Stimulated activated naive CD8-positive, alpha-beta T cell treated with anti-CD3 and anti-CD28 coated beads, Interleukin-15, amount 100 ng/mL, for 72 hours (primary cell): ENCODE measurements at regions not wholly inside any gene's neighbourhood (a gene's known extent, or its start where the extent isn't known, plus 50 kb on each side); places are given as distances from the start of the nearest gene placed in this dataset.

Source experiments
- ATAC-seq: fragments of 150-1000 bp; cut with Tn5 transposase; 2 replicates; pipeline ENCODE4 v1.10.0; 2021; ENCODE audit warnings: mild to moderate bottlenecking, moderate library complexity
- DNase-seq, 2 donors: peaks; one replicate each; pipeline ENCODE4 v3.0.0; 2021 to 2022
- H3K27ac Mint-ChIP-seq, 2 donors: one replicate each; pipeline ENCODE4 v1.8.0; 2022; ENCODE audit warnings: mild to moderate bottlenecking in 2 of 2, mixed read lengths in 2 of 2, moderate library complexity in 2 of 2
- H3K27me3 Mint-ChIP-seq: one replicate; pipeline ENCODE4 v1.8.0; 2022; ENCODE audit warnings: mixed read lengths
- H3K4me1 Mint-ChIP-seq: one replicate; pipeline ENCODE4 v1.8.0; 2022; ENCODE audit warnings: mild to moderate bottlenecking, mixed read lengths
- H3K4me3 Mint-ChIP-seq, 2 donors: one replicate each; pipeline ENCODE4 v1.8.0; 2022; ENCODE audit warnings: mild to moderate bottlenecking in 2 of 2, mixed read lengths in 2 of 2, moderate library complexity in 1 of 2
- H3K9me3 Mint-ChIP-seq, 2 donors: one replicate each; pipeline ENCODE4 v1.8.0; 2022; ENCODE audit warnings: mixed read lengths in 2 of 2

GRCh38 chr1:38436006-38436405 is 389.4 kb upstream of the POU3F1 start:
- Mint-ChIP-seq H3K9me3 (peaks cover 7 to 10% of the 10 kb centered on the region in 2 donors), H3K4me3 (no peak overlapping the region), H3K4me1 (no peaks in the 10 kb centered on the region), H3K27me3 (peaks cover 10% of the 10 kb centered on the region), H3K27ac (no peak overlapping the region)
- DNase-seq (no peak), ATAC-seq (no peak)

GRCh38 chr1:38433084-38433722 is 386.6 kb upstream of the POU3F1 start:
- ATAC-seq (no peak), DNase-seq (no peak)
- Mint-ChIP-seq H3K4me1 (no peaks in the 10 kb centered on the region), H3K27ac (no peak overlapping the region), H3K9me3 (no peaks in the 10 kb centered on the region), H3K27me3 (peaks cover 10% of the 10 kb centered on the region), H3K4me3 (no peak overlapping the region)

- Mint-ChIP-seq H3K4me1 (no peaks in the 10 kb centered on the region), H3K27ac (no peak overlapping the region)
Measured at GRCh38 chr1:38431535-38432376, 385.2 kb upstream of the POU3F1 start.

GRCh38 chr1:38430949-38431348 is 384.4 kb upstream of the POU3F1 start:
- no peak overlapping the region for H3K4me3 Mint-ChIP-seq
- H3K4me1 Mint-ChIP-seq: no peaks in the 10 kb centered on the region
- H3K9me3 Mint-ChIP-seq: no peaks in the 10 kb centered on the region
- no peak for DNase-seq
- ATAC-seq: no peak
- H3K27me3 Mint-ChIP-seq: peaks cover 10% of the 10 kb centered on the region
- H3K27ac Mint-ChIP-seq: no peak overlapping the region

More at GRCh38 chr1:38431535-38432376, 385.2 kb upstream of the POU3F1 start:
- no peak for DNase-seq
- Mint-ChIP-seq H3K9me3 (no peaks in the 10 kb centered on the region), H3K4me3 (no peak overlapping the region), H3K27me3 (peaks cover 10% of the 10 kb centered on the region)
- no peak for ATAC-seq

- no peak for ATAC-seq
- Mint-ChIP-seq H3K9me3 (peaks cover 9 to 15% of the 10 kb centered on the region in 2 donors), H3K4me3 (no peak overlapping the region), H3K27ac (no peak overlapping the region), H3K4me1 (no peaks in the 10 kb centered on the region), H3K27me3 (peaks cover 7% of the 10 kb centered on the region)
- DNase-seq: no peak
Measured at GRCh38 chr1:38424677-38425076, 378.1 kb upstream of the POU3F1 start.

- ATAC-seq (no peak), DNase-seq (no peak)
- Mint-ChIP-seq H3K4me1 (no peaks in the 10 kb centered on the region), H3K9me3 (peaks cover 13 to 15% of the 10 kb centered on the region in 2 donors), H3K27ac (no peak overlapping the region), H3K27me3 (peaks cover 7% of the 10 kb centered on the region), H3K4me3 (no peak overlapping the region)
Measured at GRCh38 chr1:38420666-38421065, 374.1 kb upstream of the POU3F1 start.

GRCh38 chr1:38418195-38419030 is 371.8 kb upstream of the POU3F1 start:
- H3K9me3 Mint-ChIP-seq: peaks cover 22 to 29% of the 10 kb centered on the region in 2 donors

GRCh38 chr1:38403667-38404066 is 357.1 kb upstream of the POU3F1 start:
- no peak for DNase-seq
- Mint-ChIP-seq H3K4me1 (no peaks in the 10 kb centered on the region), H3K4me3 (no peak overlapping the region), H3K27ac (no peak overlapping the region), H3K9me3 (peaks cover 13 to 28% of the 10 kb centered on the region in 2 donors), H3K27me3 (peaks cover 33% of the 10 kb centered on the region)
- no peak for ATAC-seq

More at GRCh38 chr1:38418195-38419030, 371.8 kb upstream of the POU3F1 start:
- DNase-seq (no peak), ATAC-seq (no peak)
- Mint-ChIP-seq H3K27ac (no peak overlapping the region), H3K27me3 (peaks cover 7% of the 10 kb centered on the region), H3K4me3 (no peak overlapping the region), H3K4me1 (no peaks in the 10 kb centered on the region)

- no peaks in the 10 kb centered on the region for H3K4me1 Mint-ChIP-seq
- no peak overlapping the region for H3K27ac Mint-ChIP-seq
- H3K27me3 Mint-ChIP-seq: peaks cover 43% of the 10 kb centered on the region
- DNase-seq: no peak
- no peak overlapping the region for H3K4me3 Mint-ChIP-seq
- H3K9me3 Mint-ChIP-seq: peaks cover 13 to 28% of the 10 kb centered on the region in 2 donors
- ATAC-seq: no peak
Measured at GRCh38 chr1:38402230-38402815, 355.7 kb upstream of the POU3F1 start.

GRCh38 chr1:38396606-38397005 is 350.0 kb upstream of the POU3F1 start:
- H3K4me1 Mint-ChIP-seq: no peaks in the 10 kb centered on the region
- H3K27ac Mint-ChIP-seq: no peak overlapping the region
- no peak for ATAC-seq
- no peak for DNase-seq
- H3K4me3 Mint-ChIP-seq: no peak overlapping the region
- H3K9me3 Mint-ChIP-seq: peaks cover 15 to 20% of the 10 kb centered on the region in 2 donors
- H3K27me3 Mint-ChIP-seq: peaks cover 56% of the 10 kb centered on the region

GRCh38 chr1:38394303-38394702 is 347.7 kb upstream of the POU3F1 start:
- H3K4me3 Mint-ChIP-seq: no peak overlapping the region
- H3K27ac Mint-ChIP-seq: no peak overlapping the region
- no peak for DNase-seq
- H3K4me1 Mint-ChIP-seq: no peaks in the 10 kb centered on the region
- ATAC-seq: no peak
- H3K9me3 Mint-ChIP-seq: peaks cover 19 to 22% of the 10 kb centered on the region in 2 donors
- H3K27me3 Mint-ChIP-seq: peaks cover 47% of the 10 kb centered on the region

GRCh38 chr1:38392861-38393260 is 346.3 kb upstream of the POU3F1 start:
- peaks cover 19 to 32% of the 10 kb centered on the region in 2 donors for H3K9me3 Mint-ChIP-seq
- H3K27me3 Mint-ChIP-seq: peaks cover 38% of the 10 kb centered on the region
- H3K4me1 Mint-ChIP-seq: no peaks in the 10 kb centered on the region

GRCh38 chr1:38381256-38381655 is 334.7 kb upstream of the POU3F1 start:
- Mint-ChIP-seq H3K4me1 (no peaks in the 10 kb centered on the region), H3K9me3 (no peaks in the 10 kb centered on the region), H3K4me3 (no peak overlapping the region), H3K27ac (no peak overlapping the region), H3K27me3 (no peaks in the 10 kb centered on the region)
- no peak for ATAC-seq
- DNase-seq: no peak

More at GRCh38 chr1:38392861-38393260, 346.3 kb upstream of the POU3F1 start:
- DNase-seq (no peak), ATAC-seq (no peak)
- no peak overlapping the region for H3K4me3 Mint-ChIP-seq
- no peak overlapping the region for H3K27ac Mint-ChIP-seq

- no peak for ATAC-seq
- Mint-ChIP-seq H3K4me3 (no peak overlapping the region), H3K27ac (no peak overlapping the region), H3K4me1 (no peaks in the 10 kb centered on the region), H3K27me3 (peaks cover 10% of the 10 kb centered on the region), H3K9me3 (peaks cover 3 to 16% of the 10 kb centered on the region in 2 donors)
- no peak for DNase-seq
Measured at GRCh38 chr1:38376577-38376976, 330.0 kb upstream of the POU3F1 start.

GRCh38 chr1:38375035-38375434 is 328.4 kb upstream of the POU3F1 start:
- Mint-ChIP-seq H3K27me3 (peaks cover 21% of the 10 kb centered on the region), H3K4me1 (no peaks in the 10 kb centered on the region), H3K4me3 (no peak overlapping the region), H3K27ac (no peak overlapping the region), H3K9me3 (peaks cover 3 to 16% of the 10 kb centered on the region in 2 donors)
- ATAC-seq (no peak), DNase-seq (no peak)
